ENCODE measurements at regions not wholly inside any gene's neighbourhood (a gene's known extent, or its start where the extent isn't known, plus 50 kb on each side); places are given as distances from the start of the nearest gene placed in this dataset.
"Not testable (repeated sequence)": the region's sequence is repeated elsewhere in the genome, so short reads cannot be mapped to it uniquely, and the experiment has no call there.

GRCh38 chr9:41367301-41367700, 178.2 kb upstream of the ZNG1F start:
- not testable (repeated sequence) for H3K9me3 Mint-ChIP-seq; H3K4me1 Mint-ChIP-seq; H3K27ac Mint-ChIP-seq (ENCODE audit: unreplicated experiment); H3K27me3 Mint-ChIP-seq (ENCODE audit: low read depth); H3K4me3 Mint-ChIP-seq; H3K36me3 Mint-ChIP-seq (ENCODE audit: low read depth); DNase-seq (ENCODE audit: low read depth, low spot score)

DNA sequence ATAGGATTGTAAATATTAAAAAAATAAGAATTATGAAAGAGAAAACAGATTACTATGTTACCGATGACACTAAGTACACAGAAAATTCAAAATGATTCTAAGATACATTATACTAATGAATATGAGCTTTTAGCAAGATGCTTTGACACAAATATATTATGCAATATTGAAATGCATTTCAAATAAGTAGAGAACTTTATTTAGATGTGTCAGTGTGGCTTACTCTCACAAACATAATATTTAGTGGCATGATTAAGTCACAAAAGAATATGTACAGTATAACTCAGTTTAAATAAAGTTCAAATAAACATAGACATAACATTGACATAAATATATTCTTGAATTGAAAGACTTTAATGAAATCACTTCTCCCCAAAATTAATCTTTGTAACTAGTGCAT, 172.7 kb upstream of the ZNG1F start:
- H3K36me3 Mint-ChIP-seq (ENCODE audit: low read depth); H3K27me3 Mint-ChIP-seq (ENCODE audit: low read depth); H3K4me3 Mint-ChIP-seq; DNase-seq (ENCODE audit: low read depth, low spot score); H3K27ac Mint-ChIP-seq (ENCODE audit: unreplicated experiment); H3K9me3 Mint-ChIP-seq; H3K4me1 Mint-ChIP-seq: not testable (repeated sequence)

- H3K27me3 Mint-ChIP-seq (ENCODE audit: low read depth); H3K27ac Mint-ChIP-seq (ENCODE audit: unreplicated experiment): not testable (repeated sequence)
Observed at GRCh38 chr9:41359116-41359515, 170.0 kb upstream of the ZNG1F start.

GRCh38 chr9:41358682-41359081, 169.6 kb upstream of the ZNG1F start:
- not testable (repeated sequence) for H3K9me3 Mint-ChIP-seq; H3K4me1 Mint-ChIP-seq; H3K27me3 Mint-ChIP-seq (ENCODE audit: low read depth); H3K36me3 Mint-ChIP-seq (ENCODE audit: low read depth)
- Mint-ChIP-seq H3K27ac (ENCODE audit: unreplicated experiment) (peak overlapping the region; percentile 78), H3K4me3 (peak overlapping the region; percentile 92)
- DNase-seq (ENCODE audit: low read depth, low spot score): peak; percentile 77

More at GRCh38 chr9:41359116-41359515, 170.0 kb upstream of the ZNG1F start:
- not testable (repeated sequence) for H3K36me3 Mint-ChIP-seq (ENCODE audit: low read depth); DNase-seq (ENCODE audit: low read depth, low spot score); H3K4me1 Mint-ChIP-seq; H3K9me3 Mint-ChIP-seq
- peak overlapping the region; percentile 92 for H3K4me3 Mint-ChIP-seq

DNA sequence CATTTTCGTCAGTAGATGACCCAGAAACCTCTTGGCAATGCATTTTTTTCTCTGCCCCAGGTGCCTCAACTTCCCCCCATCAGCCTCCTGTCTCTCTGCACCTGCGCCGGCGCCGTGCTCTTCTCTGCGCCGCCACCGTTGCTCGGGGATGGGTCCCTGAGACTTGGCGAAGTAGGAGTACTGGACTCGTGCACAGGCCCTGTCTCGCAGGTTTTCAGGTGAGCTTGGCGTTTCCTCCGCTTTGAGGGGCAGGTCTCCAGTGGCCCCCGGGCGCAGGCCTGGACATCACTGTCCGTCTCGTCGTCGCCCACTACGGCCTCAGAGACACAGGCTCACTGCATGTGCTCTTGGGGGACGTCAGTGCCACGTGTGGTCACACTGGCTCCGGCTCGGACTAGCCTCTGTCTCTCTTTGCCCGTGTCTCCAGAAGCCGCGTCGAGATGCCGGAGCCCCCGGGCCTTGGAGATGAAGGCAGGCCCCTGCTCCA, 168.8 kb upstream of the ZNG1F start:
- DNase-seq (ENCODE audit: low read depth, low spot score); H3K4me1 Mint-ChIP-seq; H3K27ac Mint-ChIP-seq (ENCODE audit: unreplicated experiment); H3K36me3 Mint-ChIP-seq (ENCODE audit: low read depth); H3K27me3 Mint-ChIP-seq (ENCODE audit: low read depth); H3K9me3 Mint-ChIP-seq: not testable (repeated sequence)
- peak overlapping the region; percentile 92 for H3K4me3 Mint-ChIP-seq

DNA sequence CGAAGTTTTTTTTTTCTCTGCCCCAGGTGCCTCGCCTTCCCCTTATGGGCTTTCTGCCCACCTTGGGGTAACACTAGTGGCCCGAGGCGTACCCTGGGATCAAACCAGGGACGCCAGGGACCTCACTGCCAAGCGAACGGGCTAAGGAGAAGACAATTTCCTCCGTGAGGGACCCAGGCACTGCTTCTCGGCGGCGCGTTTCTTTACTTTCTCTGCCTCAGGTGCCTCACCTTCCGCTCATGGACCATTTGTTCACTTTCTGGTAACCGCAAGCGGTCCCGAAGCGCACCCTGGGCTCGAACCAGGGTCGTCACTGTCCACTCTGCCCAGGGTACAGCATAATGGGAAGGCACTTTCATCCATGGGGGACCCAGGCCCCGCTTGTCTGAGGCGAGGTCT, 168.2 kb upstream of the ZNG1F start:
- not testable (repeated sequence) for H3K4me1 Mint-ChIP-seq; H3K27me3 Mint-ChIP-seq (ENCODE audit: low read depth); H3K9me3 Mint-ChIP-seq; H3K36me3 Mint-ChIP-seq (ENCODE audit: low read depth); DNase-seq (ENCODE audit: low read depth, low spot score); H3K4me3 Mint-ChIP-seq; H3K27ac Mint-ChIP-seq (ENCODE audit: unreplicated experiment)

DNA sequence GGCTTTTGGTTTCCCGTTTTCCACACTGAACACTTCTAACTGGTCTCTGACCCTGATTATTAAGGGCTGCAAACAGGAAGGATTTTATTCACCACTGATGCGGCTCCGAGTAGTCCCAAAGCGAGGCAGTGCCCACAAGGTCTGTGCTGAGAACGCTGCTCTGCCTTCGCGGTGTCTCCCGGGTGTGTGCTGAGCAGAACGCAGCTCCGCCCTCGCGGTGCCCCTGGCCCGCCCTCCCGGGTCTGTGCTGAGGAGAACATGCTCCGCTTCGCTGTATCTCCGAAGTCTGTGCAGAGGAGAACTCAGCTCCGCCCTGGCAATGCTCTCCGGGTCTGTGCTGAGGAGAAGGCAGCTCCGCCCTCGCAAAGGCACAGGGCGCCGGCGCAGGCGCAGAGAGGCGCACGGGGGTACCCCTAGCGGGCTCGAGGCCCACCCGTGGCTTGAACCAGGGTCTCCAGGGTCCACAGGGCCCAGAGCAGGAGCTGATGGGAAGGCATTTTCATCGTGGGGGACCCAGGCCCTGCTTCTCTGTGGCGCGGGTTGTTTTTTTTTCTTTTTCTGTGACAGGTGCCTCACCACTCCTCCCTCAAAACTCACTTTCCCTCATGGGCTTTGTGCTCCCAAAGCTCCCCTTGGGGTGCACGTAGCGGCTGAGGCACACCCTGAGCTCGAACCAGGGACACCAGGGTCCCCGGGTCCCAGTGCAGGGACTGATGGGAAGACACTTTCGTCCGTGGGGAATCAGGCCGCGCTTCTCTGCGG, 167.7 kb upstream of the ZNG1F start:
- not testable (repeated sequence) for H3K4me3 Mint-ChIP-seq; H3K27me3 Mint-ChIP-seq (ENCODE audit: low read depth); H3K27ac Mint-ChIP-seq (ENCODE audit: unreplicated experiment); H3K4me1 Mint-ChIP-seq; DNase-seq (ENCODE audit: low read depth, low spot score); H3K9me3 Mint-ChIP-seq; H3K36me3 Mint-ChIP-seq (ENCODE audit: low read depth)

DNA sequence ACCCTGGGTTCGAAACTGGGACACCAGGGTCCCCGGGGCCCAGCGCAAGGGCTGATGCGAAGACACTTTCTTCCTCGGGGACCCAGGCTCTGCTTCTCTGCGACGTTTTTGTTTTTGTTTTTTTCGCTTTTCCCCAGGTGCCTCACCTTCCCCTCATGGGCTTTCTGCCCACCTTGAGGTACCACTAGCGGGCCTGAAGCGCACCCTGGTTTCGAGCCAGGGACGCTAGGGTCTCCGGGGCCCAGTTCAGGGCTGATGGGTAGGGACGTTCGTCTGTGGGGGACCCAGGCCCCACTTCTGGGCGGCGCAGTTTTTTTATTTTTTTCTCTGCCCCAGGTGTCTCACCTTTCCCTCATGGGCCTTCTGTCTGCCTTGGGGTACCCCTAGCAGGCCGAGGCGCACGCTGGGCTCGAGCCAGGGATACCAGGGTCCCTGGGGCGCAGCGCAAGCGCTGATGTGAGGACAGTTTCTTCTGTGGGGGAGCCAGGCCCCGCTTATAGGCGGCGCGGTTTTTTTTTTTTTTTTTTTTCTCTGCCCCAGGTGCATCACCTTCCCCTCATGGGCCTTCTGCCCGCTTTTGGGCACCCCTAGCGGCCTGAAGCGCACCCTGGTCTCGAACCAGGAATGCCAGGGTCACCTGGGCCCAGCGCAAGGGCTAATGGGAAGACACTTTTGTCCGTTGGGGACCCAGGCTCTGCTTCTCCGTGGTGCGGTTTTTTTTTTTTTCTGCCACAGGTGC, 166.8 kb upstream of the ZNG1F start:
- not testable (repeated sequence) for H3K27ac Mint-ChIP-seq (ENCODE audit: unreplicated experiment); H3K36me3 Mint-ChIP-seq (ENCODE audit: low read depth); H3K27me3 Mint-ChIP-seq (ENCODE audit: low read depth); H3K9me3 Mint-ChIP-seq; DNase-seq (ENCODE audit: low read depth, low spot score); H3K4me1 Mint-ChIP-seq; H3K4me3 Mint-ChIP-seq

- not testable (repeated sequence) for H3K9me3 Mint-ChIP-seq; H3K4me1 Mint-ChIP-seq; H3K27me3 Mint-ChIP-seq (ENCODE audit: low read depth); H3K27ac Mint-ChIP-seq (ENCODE audit: unreplicated experiment); H3K36me3 Mint-ChIP-seq (ENCODE audit: low read depth); DNase-seq (ENCODE audit: low read depth, low spot score); H3K4me3 Mint-ChIP-seq
Observed at GRCh38 chr9:41354978-41355377, 165.9 kb upstream of the ZNG1F start.

GRCh38 chr9:41354060-41354934, 165.2 kb upstream of the ZNG1F start:
- not testable (repeated sequence) for H3K9me3 Mint-ChIP-seq

DNA sequence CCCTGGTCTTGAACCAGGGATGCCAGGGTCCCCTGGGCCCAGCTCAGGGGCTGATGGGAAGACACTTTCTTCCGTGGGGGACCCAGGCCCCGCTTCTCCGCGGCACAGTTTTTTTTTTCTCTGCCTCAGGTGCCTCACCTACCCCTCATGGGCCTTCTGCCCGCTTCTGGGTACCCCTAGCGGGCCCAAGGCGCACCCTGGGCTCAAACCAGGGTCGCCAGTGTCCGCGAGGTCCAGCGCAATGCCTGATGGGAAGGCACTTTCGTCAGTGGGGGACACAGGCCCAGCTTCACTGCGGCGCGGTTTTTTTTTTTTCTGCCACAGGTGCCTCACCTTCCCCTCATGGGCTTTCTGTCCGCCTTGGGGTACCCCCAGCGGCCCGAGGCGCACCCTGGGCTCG, 163.9 kb upstream of the ZNG1F start:
- not testable (repeated sequence) for H3K27ac Mint-ChIP-seq (ENCODE audit: unreplicated experiment); H3K9me3 Mint-ChIP-seq; H3K4me3 Mint-ChIP-seq; H3K4me1 Mint-ChIP-seq; H3K36me3 Mint-ChIP-seq (ENCODE audit: low read depth); H3K27me3 Mint-ChIP-seq (ENCODE audit: low read depth); DNase-seq (ENCODE audit: low read depth, low spot score)

More at GRCh38 chr9:41354060-41354934, 165.2 kb upstream of the ZNG1F start:
- DNase-seq (ENCODE audit: low read depth, low spot score); H3K27ac Mint-ChIP-seq (ENCODE audit: unreplicated experiment); H3K4me1 Mint-ChIP-seq; H3K36me3 Mint-ChIP-seq (ENCODE audit: low read depth); H3K4me3 Mint-ChIP-seq; H3K27me3 Mint-ChIP-seq (ENCODE audit: low read depth): not testable (repeated sequence)

DNA sequence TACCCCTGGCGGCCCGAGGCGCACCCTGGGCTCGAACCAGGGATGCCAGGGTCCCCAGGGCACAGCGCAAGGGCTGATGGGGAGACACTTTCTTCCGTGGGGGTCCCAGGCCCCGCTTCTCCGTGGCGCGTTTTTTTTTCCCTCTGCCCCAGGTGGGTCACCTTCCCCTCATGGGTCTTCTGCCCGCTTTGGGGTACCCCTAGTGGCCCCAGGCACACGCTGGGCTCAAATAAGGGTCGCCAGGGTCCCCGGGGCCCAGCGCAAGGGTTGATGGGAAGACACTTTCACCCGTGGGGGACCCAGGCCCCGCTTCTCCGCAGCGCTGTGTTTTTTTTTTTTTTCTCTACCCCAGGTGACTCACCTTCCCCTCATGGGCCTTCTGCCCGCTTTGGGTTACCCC, 163.3 kb upstream of the ZNG1F start:
- H3K27ac Mint-ChIP-seq (ENCODE audit: unreplicated experiment); H3K4me1 Mint-ChIP-seq; DNase-seq (ENCODE audit: low read depth, low spot score); H3K4me3 Mint-ChIP-seq; H3K9me3 Mint-ChIP-seq; H3K36me3 Mint-ChIP-seq (ENCODE audit: low read depth); H3K27me3 Mint-ChIP-seq (ENCODE audit: low read depth): not testable (repeated sequence)

- not testable (repeated sequence) for H3K9me3 Mint-ChIP-seq
Observed at GRCh38 chr9:41347893-41348292, 158.8 kb upstream of the ZNG1F start.

More at GRCh38 chr9:41347893-41348292, 158.8 kb upstream of the ZNG1F start:
- not testable (repeated sequence) for H3K36me3 Mint-ChIP-seq (ENCODE audit: low read depth); H3K4me1 Mint-ChIP-seq; H3K27me3 Mint-ChIP-seq (ENCODE audit: low read depth); DNase-seq (ENCODE audit: low read depth, low spot score); H3K4me3 Mint-ChIP-seq; H3K27ac Mint-ChIP-seq (ENCODE audit: unreplicated experiment)

All from neural crest cell (in vitro differentiated cells).